Keratinocyte (primary cell): ENCODE measurements at regions not wholly inside any gene's neighbourhood (a gene's known extent, or its start where the extent isn't known, plus 50 kb on each side); places are given as distances from the start of the nearest gene placed in this dataset.

Experiments
- DNase-seq: peaks from one replicate; pipeline ENCODE4 v3.0.0-alpha.2; 2011; ENCODE audit warnings: low read depth, missing footprints, low spot score
- FAIRE-seq: peaks from 2 replicates; lab custom pipeline; 2011; peaks lifted over from hg19 to GRCh38; lab: Jason Lieb, UNC
- H2AFZ ChIP-seq: 2 replicates; pipeline ENCODE4 v1.6.0; 2012; ENCODE audit warnings: low read length, control low read depth, inconsistent platforms; ENCODE audit not compliant: control insufficient read depth
- H3K27ac ChIP-seq: 2 replicates; pipeline ENCODE4 v1.5.1; 2011; ENCODE audit warnings: low read length; ENCODE audit not compliant: control insufficient read depth, insufficient read depth
- H3K27me3 ChIP-seq: 3 replicates; pipeline ENCODE4 v1.6.0; 2011; ENCODE audit warnings: low read length; ENCODE audit not compliant: control insufficient read depth, insufficient read depth; ENCODE audit errors: extremely low read depth
- H3K36me3 ChIP-seq, 2 experiments: 2 replicates in 1 of 2; 3 replicates in 1 of 2; pipeline ENCODE4 v1.5.1; 2011; ENCODE audit warnings: low read length in 2 of 2, mild to moderate bottlenecking in 1 of 2; ENCODE audit not compliant: control insufficient read depth in 2 of 2, insufficient read depth in 2 of 2; ENCODE audit errors: extremely low read depth in 1 of 2
- H3K4me1 ChIP-seq: 3 replicates; pipeline ENCODE4 v1.5.1; 2011; ENCODE audit warnings: low read length; ENCODE audit not compliant: control insufficient read depth, insufficient read depth; ENCODE audit errors: extremely low read depth
- H3K4me2 ChIP-seq: 3 replicates; pipeline ENCODE4 v1.6.0; 2011; ENCODE audit warnings: low read depth, low read length; ENCODE audit not compliant: control insufficient read depth, insufficient read depth; ENCODE audit errors: extremely low read depth
- H3K4me3 ChIP-seq, 3 experiments: fragments of 200-600 bp in 1 of 3; sonication (generic) in 1 of 3; 2 replicates in 2 of 3; 3 replicates in 1 of 3; pipeline ENCODE4 v1.5.1; 2011 to 2016; ENCODE audit warnings: low read length in 3 of 3, mild to moderate bottlenecking in 3 of 3, control low read depth in 2 of 3, inconsistent platforms in 1 of 3, low read depth in 1 of 3, mixed read lengths in 1 of 3, mixed run types in 1 of 3, moderate library complexity in 1 of 3; ENCODE audit not compliant: control insufficient read depth in 2 of 3, insufficient read depth in 2 of 3; ENCODE audit errors: extremely low read depth in 1 of 3
- H3K79me2 ChIP-seq: 2 replicates; pipeline ENCODE4 v1.6.0; 2012; ENCODE audit warnings: low read length; ENCODE audit not compliant: control insufficient read depth, insufficient read depth
- H3K9ac ChIP-seq: 3 replicates; pipeline ENCODE4 v1.6.0; 2011; ENCODE audit warnings: low read length; ENCODE audit not compliant: control insufficient read depth, insufficient read depth; ENCODE audit errors: extremely low read depth
- H3K9me1 ChIP-seq: 3 replicates; pipeline ENCODE4 v1.6.0; 2011; ENCODE audit warnings: low read length; ENCODE audit not compliant: control insufficient read depth, insufficient read depth; ENCODE audit errors: extremely low read depth
- H3K9me3 ChIP-seq: 2 replicates; pipeline ENCODE4 v1.5.1; 2012; ENCODE audit warnings: low read depth, low read length; ENCODE audit not compliant: control insufficient read depth
- H4K20me1 ChIP-seq: 3 replicates; pipeline ENCODE4 v1.6.0; 2011; ENCODE audit warnings: low read length; ENCODE audit not compliant: control insufficient read depth, insufficient read depth; ENCODE audit errors: extremely low read depth
- CTCF ChIP-seq, 3 experiments: IDR thresholded peaks in 1 of 3; conservative IDR thresholded peaks in 1 of 3; optimal IDR thresholded peaks in 1 of 3; 2 replicates in 2 of 3; 3 replicates in 1 of 3; pipeline versions ENCODE3 to v1.5.1; 2011; ENCODE audit warnings: low read length in 3 of 3, mild to moderate bottlenecking in 3 of 3, moderate library complexity in 2 of 3, control low read depth in 1 of 3, inconsistent platforms in 1 of 3; ENCODE audit not compliant: insufficient read depth in 2 of 3; ENCODE audit errors: extremely low read depth in 1 of 3
- EZH2 ChIP-seq: IDR thresholded peaks from one replicate; pipeline ENCODE4 v1.6.1; 2012; ENCODE audit warnings: inconsistent platforms, mild to moderate bottlenecking, low read length, moderate library complexity
- dilution Hi-C: fragments of 300-500 bp; cut with MboI; formaldehyde crosslinking; loops from one replicate; pipeline ENCODE4 v1.7.0; 2020; ENCODE audit warnings: low sequenced_read_pairs; ENCODE audit not compliant: extremely low pct_ligation_motif_present

- DNase-seq, result peak; percentile 56
- Histone ChIP-seq H2AFZ (no peak overlapping the region), H3K9me1 (no peaks in the 10 kb centered on the region), H3K4me2 (peak overlapping the region; percentile 6), H3K9ac (no peak overlapping the region), H3K27ac (no peak overlapping the region), H3K36me3 (no peaks in the 10 kb centered on the region), H3K79me2 (no peaks in the 10 kb centered on the region), H4K20me1 (no peaks in the 10 kb centered on the region), H3K27me3 (no peaks in the 10 kb centered on the region), H3K4me3 (no peak overlapping the region), H3K9me3 (no peaks in the 10 kb centered on the region), H3K4me1 (peaks cover 5% of the 10 kb centered on the region)
- TF ChIP-seq EZH2 (no peak), CTCF (optimal IDR thresholded peaks at IDR 0.05 in 1 of 3, IDR thresholded peaks at IDR 0.05 in 1 of 3, conservative IDR thresholded peaks at IDR 0.05 in 1 of 3; ENCODE audit: extremely low read depth in 1 of 3, insufficient read depth in 2 of 3, low read length in 3 of 3) (no peak)
- dilution Hi-C loops, result no loop called here
- FAIRE-seq, result peak; percentile 72
Observed at GRCh38 chr6:147135211-147135681, 69.0 kb upstream of the STXBP5 start.

- dilution Hi-C loops, result no loop called here
- Histone ChIP-seq H2AFZ (no peak overlapping the region), H3K27ac (no peak overlapping the region), H3K9ac (no peak overlapping the region), H3K4me2 (no peak overlapping the region), H3K27me3 (no peaks in the 10 kb centered on the region), H4K20me1 (no peaks in the 10 kb centered on the region), H3K4me3 (no peak overlapping the region), H3K9me1 (no peaks in the 10 kb centered on the region), H3K36me3 (no peaks in the 10 kb centered on the region), H3K79me2 (no peaks in the 10 kb centered on the region), H3K4me1 (peaks cover 5% of the 10 kb centered on the region), H3K9me3 (no peaks in the 10 kb centered on the region)
- FAIRE-seq, result no peak
- TF ChIP-seq CTCF (optimal IDR thresholded peaks at IDR 0.05 in 1 of 3, IDR thresholded peaks at IDR 0.05 in 1 of 3, conservative IDR thresholded peaks at IDR 0.05 in 1 of 3; ENCODE audit: extremely low read depth in 1 of 3, insufficient read depth in 2 of 3, low read length in 3 of 3) (no peak), EZH2 (no peak)
- no peak for DNase-seq
Observed at GRCh38 chr6:147136057-147136456, 68.2 kb upstream of the STXBP5 start.
